ENCODE measurements at regions not wholly inside any gene's neighbourhood (a gene's known extent, or its start where the extent isn't known, plus 50 kb on each side); places are given as distances from the start of the nearest gene placed in this dataset.

DNA sequence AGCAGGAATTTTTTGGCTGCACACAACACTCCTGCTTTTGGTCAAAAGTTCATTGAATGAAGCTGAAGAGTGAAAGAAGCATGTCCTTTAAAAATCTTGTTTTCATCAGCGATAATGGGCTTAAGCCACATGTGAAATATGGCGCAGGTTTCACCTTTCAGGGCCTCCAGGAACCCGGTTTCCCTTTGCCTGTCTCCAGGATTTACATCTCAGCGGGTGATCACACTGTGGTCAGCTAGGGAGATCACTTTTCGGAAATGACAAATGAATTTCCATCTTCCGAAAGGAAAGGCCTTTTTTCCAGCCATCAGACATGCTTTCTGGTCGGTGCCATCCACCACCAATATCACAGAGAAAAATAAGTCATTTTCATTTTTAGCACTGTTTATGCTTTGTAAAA lies 727.1 kb upstream of the TBX3 start:
- TF ChIP-seq, protein P1, sequence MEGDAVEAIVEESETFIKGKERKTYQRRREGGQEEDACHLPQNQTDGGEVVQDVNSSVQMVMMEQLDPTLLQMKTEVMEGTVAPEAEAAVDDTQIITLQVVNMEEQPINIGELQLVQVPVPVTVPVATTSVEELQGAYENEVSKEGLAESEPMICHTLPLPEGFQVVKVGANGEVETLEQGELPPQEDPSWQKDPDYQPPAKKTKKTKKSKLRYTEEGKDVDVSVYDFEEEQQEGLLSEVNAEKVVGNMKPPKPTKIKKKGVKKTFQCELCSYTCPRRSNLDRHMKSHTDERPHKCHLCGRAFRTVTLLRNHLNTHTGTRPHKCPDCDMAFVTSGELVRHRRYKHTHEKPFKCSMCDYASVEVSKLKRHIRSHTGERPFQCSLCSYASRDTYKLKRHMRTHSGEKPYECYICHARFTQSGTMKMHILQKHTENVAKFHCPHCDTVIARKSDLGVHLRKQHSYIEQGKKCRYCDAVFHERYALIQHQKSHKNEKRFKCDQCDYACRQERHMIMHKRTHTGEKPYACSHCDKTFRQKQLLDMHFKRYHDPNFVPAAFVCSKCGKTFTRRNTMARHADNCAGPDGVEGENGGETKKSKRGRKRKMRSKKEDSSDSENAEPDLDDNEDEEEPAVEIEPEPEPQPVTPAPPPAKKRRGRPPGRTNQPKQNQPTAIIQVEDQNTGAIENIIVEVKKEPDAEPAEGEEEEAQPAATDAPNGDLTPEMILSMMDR (IDR thresholded peaks at IDR 0.05) = no peak
- TF ChIP-seq POLR2A (IDR thresholded peaks at IDR 0.05) = no peak

Data from Peyer's patch (tissue), 4 donors.